GM19240 (cell line): ENCODE measurements at regions not wholly inside any gene's neighbourhood (a gene's known extent, or its start where the extent isn't known, plus 50 kb on each side); places are given as distances from the start of the nearest gene placed in this dataset.

ENCODE experiments used
- DNase-seq: peaks from one replicate; pipeline ENCODE4 v3.0.0; 2011; ENCODE audit warnings: low spot score; ENCODE audit not compliant: insufficient read length

DNA sequence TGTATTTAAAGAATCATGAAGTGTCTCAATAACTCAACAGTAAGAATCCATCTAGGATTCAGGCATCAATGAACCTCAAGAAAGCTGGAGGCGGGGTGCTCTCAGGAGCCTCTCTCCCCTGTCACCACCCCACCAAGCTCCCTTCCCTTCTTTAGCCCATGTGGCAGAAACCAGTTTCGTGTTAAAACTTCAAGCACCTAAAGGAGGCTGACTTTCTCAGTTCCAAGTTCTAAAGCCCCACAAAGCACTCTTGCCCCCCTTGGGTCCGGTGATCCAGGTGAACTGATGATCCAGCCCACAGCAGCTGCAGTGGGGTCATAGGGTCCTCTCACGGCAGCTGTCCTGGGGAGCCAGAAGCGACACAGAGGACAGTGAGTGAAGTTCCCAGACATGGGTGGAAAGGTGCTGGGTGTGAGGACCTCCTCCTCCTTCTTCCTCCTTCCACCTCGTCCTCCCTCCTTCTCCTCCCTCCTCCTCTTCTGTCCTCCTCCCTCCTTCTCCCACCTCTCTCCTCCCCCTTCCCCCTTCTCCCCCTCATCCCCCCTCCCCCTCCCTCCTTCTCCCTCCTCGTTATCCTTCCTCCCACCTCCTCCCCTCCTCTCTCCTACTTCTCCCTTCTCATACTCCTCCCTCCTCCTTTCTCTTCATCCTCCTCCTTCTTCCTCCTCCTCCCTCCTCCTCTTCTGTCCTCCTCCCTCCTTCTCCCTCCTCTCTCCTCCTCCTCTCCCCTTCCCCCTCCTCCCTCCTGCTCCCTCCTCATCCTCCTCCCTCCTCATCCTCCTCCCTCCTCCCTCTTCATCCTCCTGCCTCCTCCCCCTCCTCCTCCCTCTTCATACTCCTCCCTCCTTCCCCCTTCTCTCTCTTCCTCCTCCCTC is 192.4 kb upstream of the AGAP1 start:
- no peak for DNase-seq

GRCh38 chr2:235302263-235302662 is 191.6 kb upstream of the AGAP1 start:
- DNase-seq, result no peak

DNA sequence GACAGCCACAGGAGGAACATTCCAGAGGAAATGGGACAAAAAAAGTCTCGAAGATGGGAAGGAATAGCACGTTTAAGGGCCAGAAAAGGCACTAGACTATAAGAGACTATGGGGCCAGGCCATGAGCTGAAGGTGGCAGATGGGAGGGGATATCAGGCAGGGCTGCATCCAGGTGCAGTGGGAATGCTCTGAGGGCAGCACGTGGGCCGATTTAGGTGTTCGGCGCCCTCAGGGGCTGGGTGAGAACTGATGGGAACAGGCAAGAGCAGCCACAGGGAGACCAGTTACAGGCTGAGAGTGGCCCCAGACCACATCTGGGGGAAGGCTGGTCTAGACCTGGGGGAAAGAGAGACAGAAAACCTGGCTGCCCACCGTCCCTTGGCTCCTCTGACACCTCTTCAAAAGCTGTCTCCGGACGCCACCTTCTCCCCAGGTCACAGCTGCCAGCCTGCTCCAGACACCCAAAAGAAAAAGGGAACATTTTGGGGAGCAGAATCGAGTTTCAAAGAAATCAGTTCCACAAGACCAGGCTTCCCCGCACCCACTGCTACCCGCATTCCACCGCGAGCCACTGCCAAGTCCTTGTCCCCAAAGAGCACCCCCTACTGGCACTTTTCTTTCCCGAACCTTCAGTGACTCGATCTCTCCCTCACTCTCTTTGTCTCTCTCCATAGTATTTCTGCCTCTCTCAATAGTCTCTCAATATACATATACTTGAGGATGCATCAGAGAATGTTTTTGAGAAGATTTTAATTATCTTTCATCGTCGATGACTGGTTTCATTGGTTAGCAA is 190.1 kb upstream of the AGAP1 start:
- DNase-seq, result no peak

DNA sequence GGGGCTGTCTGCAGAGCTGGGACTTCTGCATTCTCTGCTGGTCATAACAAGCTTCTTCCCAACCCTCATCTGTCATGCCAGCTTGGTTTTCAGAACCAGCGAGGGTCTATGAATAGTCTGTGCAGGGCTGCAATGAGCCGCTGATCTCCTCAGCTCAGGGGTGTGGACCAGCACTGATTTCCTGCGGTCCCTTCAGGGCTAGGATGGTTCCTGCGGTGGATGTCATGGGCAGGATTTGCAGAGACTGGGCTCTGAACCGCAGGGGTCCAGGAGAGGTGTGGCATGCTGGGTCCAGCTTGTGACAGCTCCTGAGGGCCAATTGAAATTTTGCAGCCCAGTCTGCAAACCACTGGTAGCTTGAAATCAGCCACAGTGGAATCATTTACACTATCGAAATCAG is 188.2 kb upstream of the AGAP1 start:
- DNase-seq, result no peak

GRCh38 chr2:235311044-235311443 is 182.8 kb upstream of the AGAP1 start:
- no peak for DNase-seq

- no peak for DNase-seq
Measured at GRCh38 chr2:235312571-235312970, 181.3 kb upstream of the AGAP1 start.

DNA sequence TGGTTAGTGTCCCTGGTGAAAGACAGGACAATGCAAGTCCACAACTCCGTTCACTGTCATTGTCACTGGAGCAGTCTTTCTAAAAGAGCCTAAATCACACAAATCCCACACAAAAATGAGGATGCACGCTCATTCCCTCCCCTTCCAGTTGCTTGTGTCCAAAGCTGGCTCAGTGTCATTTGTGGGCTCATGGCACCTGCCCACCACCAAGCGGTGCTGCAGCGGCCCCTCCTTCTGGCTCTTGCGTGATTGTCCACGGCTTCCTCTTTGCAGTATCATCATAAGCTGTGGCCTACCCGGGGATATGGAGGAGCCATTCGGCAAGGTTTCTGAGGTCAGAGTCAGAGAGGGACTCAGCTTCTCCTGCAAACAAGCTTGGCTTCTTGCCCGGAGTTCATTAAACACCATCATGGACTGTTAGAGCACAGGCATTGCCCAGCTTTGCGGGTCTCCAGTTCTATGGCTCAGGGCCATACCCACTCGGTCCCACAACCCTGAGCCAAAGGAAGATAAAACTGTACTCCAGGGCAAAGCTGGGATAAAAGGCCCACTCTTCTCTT is 179.4 kb upstream of the AGAP1 start:
- DNase-seq, result no peak

GRCh38 chr2:235319095-235319494 is 174.7 kb upstream of the AGAP1 start:
- no peak for DNase-seq

GRCh38 chr2:235320326-235320725 is 173.5 kb upstream of the AGAP1 start:
- DNase-seq, result no peak

DNA sequence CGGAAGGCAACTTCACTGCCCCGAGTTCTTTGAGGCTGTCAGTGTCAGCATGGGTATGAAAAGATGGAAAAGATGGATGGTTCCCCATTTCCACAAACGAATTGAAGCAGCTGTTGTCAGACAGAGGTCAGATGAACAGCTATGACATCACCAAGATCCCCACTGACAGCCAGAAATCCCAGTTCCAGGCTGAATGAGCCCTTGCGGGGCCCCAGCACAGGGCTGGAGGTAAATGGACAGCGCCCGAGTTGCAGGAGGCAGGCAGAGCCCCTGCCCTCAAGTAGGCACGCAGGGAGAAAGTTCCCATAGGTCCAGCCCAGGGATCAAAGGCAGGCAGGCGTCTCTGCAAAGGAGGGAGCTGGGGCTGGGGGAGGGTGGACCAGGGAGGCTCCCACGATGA is 169.5 kb upstream of the AGAP1 start:
- no peak for DNase-seq

DNA sequence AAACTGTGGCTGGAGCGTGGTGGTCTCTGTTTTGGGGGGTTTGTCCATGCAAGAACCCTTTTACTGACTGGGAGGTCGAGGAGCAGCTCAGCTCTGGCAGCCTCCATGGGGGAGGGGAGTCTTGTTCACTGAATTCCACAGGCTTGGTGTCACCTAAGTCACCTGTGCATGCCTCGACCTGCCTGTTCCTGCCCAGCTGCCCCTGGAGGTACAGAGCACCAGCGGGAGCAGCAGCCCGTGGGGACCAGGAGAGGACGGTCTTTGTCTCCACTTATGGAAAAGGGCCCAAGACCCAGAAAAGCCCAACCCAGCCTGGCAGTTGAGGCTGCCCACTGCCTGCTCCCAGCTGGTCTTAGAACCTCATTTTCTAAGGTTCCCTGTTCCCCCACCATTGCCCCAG is 168.7 kb upstream of the AGAP1 start:
- DNase-seq, result no peak

DNA sequence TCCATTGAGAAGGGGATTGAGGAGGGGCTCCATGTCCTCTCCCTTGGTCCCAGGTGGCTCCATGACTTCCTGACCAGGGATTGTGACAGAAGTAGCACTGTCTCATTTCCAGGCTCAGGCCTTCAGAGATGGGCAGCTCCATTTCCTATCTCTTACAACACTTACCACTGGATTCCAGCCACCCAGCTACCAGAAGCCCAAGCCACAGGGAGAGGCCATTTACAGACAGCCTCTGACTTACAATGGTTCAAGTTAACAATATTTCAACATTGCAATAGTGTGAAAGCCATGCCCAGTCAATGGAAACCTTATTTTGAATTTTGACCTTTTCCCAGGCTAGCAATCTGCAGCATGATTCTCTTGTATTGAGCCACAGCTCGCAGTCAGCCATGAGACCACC is 164.9 kb upstream of the AGAP1 start:
- DNase-seq, result no peak

DNA sequence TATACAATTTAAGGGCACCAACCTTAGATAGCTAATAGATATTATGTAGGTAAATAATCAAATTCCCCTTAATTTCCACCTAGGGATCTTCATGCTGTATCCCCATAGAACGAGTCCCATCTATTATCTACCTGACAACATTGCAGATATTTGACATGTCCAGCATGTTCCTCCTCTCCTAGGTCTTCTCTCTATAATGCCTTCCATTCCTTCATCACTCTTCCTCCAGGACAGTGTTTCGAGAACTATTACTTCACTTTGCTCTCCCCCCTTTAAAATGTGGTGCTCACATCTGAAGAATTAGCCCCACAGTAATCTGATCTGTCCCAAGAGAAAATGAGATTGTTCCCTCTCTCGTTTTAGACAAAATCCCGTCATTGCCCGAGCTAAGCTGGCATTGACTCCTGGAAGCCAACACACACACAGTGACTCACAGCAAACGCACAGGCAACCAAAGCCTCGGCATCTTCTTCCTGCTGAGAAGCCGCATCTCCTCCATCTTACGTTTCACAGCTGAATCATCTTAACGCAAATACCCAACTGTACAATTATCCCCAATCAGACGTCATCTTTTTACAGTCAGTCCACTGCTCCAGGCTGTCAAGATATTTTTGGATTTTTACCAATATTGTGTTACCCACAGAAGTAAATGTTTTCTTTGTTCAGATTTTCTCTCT is 162.9 kb upstream of the AGAP1 start:
- no peak for DNase-seq

- DNase-seq, result no peak
Measured at GRCh38 chr2:235332240-235332890, 161.5 kb upstream of the AGAP1 start.

DNA sequence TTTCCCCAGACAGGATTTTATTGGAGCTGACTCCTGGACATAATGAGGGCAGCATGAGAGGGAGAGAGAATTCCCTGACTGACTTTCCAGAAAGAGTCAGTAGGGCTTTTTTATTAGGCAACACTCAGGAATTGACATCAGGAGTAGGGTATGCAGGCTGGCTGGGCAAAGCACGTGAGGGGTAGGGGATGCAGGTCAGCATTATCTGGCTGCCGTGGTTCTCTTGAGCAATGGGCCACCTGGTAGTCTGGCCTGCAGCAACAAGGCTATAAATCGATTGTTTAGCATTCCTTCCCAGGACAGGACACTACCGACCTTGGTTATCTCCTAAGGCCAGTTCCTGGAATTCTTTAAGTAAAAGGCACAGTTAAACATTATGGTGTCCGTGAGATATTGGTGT is 160.8 kb upstream of the AGAP1 start:
- no peak for DNase-seq

- no peak for DNase-seq
Measured at GRCh38 chr2:235334179-235334578, 159.7 kb upstream of the AGAP1 start.

- DNase-seq, result no peak
Measured at GRCh38 chr2:235343156-235343774, 150.6 kb upstream of the AGAP1 start.

- DNase-seq, result no peak
Measured at GRCh38 chr2:235343869-235344268, 150.0 kb upstream of the AGAP1 start.

DNA sequence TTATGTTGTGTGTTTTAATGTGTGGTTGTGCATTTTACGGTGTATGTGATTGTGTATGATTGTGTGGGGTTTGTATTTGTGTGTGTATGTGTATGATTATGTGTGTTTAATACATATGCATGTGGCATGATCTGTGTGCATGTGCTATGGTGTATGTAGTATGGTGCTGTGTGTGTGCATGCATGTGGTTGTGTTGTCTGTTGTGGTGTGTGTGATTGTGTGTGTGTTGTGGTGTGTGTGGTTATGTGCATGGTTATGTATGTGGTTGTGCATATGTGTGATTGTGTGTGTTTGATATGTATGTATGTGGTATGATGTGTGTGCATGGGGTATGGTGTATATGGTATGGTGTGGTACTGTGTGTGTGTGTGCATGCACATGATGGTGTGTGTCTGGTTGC is 148.1 kb upstream of the AGAP1 start:
- no peak for DNase-seq

GRCh38 chr2:235347691-235348090 is 146.2 kb upstream of the AGAP1 start:
- no peak for DNase-seq

DNA sequence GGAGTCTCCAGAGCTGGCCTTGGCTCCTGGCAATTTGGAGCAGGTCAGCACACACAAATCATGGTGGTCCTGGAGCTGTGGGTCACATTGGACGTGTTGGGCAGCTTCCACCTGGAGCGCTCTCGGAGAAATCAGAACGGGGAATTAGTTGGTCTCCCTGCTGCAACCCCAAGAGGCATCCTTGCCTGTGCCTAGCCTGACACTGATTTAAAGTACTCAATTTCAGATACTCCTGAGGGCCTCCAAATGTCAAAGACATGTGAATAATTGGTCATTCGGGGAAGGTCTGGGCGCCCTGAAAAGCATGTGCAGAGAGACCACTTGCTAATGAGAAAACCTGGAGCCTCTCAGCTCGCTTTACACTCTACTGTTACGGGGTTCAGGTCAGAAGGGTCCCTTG is 145.5 kb upstream of the AGAP1 start:
- DNase-seq, result no peak
